ENCODE measurements at regions not wholly inside any gene's neighbourhood (a gene's known extent, or its start where the extent isn't known, plus 50 kb on each side); places are given as distances from the start of the nearest gene placed in this dataset.

DNA sequence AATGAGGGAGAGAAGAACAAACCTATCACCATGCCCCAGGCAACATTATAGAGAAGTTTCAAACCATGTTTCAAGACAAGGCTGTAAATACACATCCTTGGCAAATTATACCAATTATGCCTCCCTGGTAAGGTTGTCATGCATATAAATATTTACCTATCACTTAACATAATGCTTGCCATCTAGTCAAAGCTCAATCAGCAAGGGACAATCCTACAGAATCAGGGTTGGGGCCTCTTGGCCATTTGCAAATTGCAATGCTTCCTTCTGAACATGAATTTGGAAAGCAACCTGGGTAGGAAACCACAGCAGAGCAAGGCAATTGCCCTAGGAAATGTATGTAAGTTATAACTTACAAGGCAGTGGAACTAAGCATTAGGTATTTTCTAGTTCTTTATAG, 907.2 kb upstream of the CDH2 start:
- Histone ChIP-seq H3K9me3 (ENCODE audit: control insufficient read depth, low read depth, low read length) (no peaks in the 10 kb centered on the region), H3K27ac (ENCODE audit: insufficient read length, low read depth, low read length) (no peak overlapping the region), H2BK15ac (ENCODE audit: low read depth, low read length) (no peak overlapping the region), H2BK120ac (ENCODE audit: low read depth, low read length, poor library complexity, severe bottlenecking) (no peak overlapping the region), H2BK5ac (ENCODE audit: insufficient read length, low read length) (no peak overlapping the region), H3K23me2 (ENCODE audit: insufficient read length, low read depth, low read length, poor library complexity, severe bottlenecking) (no peaks in the 10 kb centered on the region), H3K23ac (ENCODE audit: insufficient read length, low read depth, low read length) (no peak overlapping the region), H2BK12ac (ENCODE audit: insufficient read length, low read depth, low read length) (no peak overlapping the region), H4K8ac (replicated peaks; ENCODE audit: insufficient read length, low read depth, low read length) (no peak overlapping the region), H3K4me1 (ENCODE audit: insufficient read depth, low read length) (no peaks in the 10 kb centered on the region; the same call in 1 of the 2 replicates), H3K27me3 (ENCODE audit: insufficient read depth, low read length) (no peaks in the 10 kb centered on the region), H2AK5ac (ENCODE audit: insufficient read length, low read length) (no peak overlapping the region), H3K4me2 (ENCODE audit: insufficient read depth, insufficient read length, low read length) (no peak overlapping the region), H4K5ac (ENCODE audit: insufficient read length, low read depth, low read length) (no peak overlapping the region), H3K9ac (ENCODE audit: extremely low read depth, insufficient read length, low read length) (no peak overlapping the region), H3K79me1 (ENCODE audit: insufficient read depth, low read depth, low read length, poor library complexity, severe bottlenecking) (no peaks in the 10 kb centered on the region), H3T11ph (ENCODE audit: low read length) (no peak overlapping the region), H3K18ac (ENCODE audit: insufficient read length, low read depth, low read length) (no peak overlapping the region), H3K79me2 (ENCODE audit: insufficient read depth, low read length) (no peaks in the 10 kb centered on the region), H2BK20ac (ENCODE audit: low read depth, low read length, poor library complexity, severe bottlenecking) (no peak overlapping the region), H2AFZ (ENCODE audit: low read length) (no peak overlapping the region), H4K91ac (ENCODE audit: insufficient read length, low read depth, low read length) (no peak overlapping the region), H3K4ac (ENCODE audit: low read depth, low read length) (no peak overlapping the region), H4K20me1 (ENCODE audit: control insufficient read depth, insufficient read depth, insufficient read length) (no peaks in the 10 kb centered on the region), H3K56ac (ENCODE audit: insufficient read length, low read depth, low read length) (no peak overlapping the region), H3K14ac (ENCODE audit: insufficient read depth, low read length) (no peak overlapping the region)
- Mint-ChIP-seq H3K27ac (no peak overlapping the region), H3K4me1 (peaks cover 11 to 15% of the 10 kb centered on the region in 2 experiments), H3K27me3 (ENCODE audit: low read depth) (no peaks in the 10 kb centered on the region), H3K4me3 (no peak overlapping the region), H3K36me3 (ENCODE audit: insufficient read depth in 1 of 3, low read depth in 3 of 3) (no peaks in the 10 kb centered on the region), H3K9me3 (no peaks in the 10 kb centered on the region)
- TF ChIP-seq, protein P1, sequence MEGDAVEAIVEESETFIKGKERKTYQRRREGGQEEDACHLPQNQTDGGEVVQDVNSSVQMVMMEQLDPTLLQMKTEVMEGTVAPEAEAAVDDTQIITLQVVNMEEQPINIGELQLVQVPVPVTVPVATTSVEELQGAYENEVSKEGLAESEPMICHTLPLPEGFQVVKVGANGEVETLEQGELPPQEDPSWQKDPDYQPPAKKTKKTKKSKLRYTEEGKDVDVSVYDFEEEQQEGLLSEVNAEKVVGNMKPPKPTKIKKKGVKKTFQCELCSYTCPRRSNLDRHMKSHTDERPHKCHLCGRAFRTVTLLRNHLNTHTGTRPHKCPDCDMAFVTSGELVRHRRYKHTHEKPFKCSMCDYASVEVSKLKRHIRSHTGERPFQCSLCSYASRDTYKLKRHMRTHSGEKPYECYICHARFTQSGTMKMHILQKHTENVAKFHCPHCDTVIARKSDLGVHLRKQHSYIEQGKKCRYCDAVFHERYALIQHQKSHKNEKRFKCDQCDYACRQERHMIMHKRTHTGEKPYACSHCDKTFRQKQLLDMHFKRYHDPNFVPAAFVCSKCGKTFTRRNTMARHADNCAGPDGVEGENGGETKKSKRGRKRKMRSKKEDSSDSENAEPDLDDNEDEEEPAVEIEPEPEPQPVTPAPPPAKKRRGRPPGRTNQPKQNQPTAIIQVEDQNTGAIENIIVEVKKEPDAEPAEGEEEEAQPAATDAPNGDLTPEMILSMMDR (conservative IDR thresholded peaks at IDR 0.05): no peak
- DNase-seq: no peak
